T47D (cell line): ENCODE measurements at regions not wholly inside any gene's neighbourhood (a gene's known extent, or its start where the extent isn't known, plus 50 kb on each side); places are given as distances from the start of the nearest gene placed in this dataset.

Experiments
- DNase-seq, 2 experiments: peaks; one replicate each; pipeline versions ENCODE4 v3.0.0 to v3.0.0-alpha.2; 2011 to 2012; ENCODE audit warnings: low read depth in 1 of 2, low spot score in 1 of 2
- JUND ChIP-seq: IDR thresholded peaks from 2 replicates; pipeline ENCODE4 v1.6.1; 2012; ENCODE audit warnings: low read depth
- in situ Hi-C: cut with HindIII; loops from 2 replicates; pipeline ENCODE4 v1.10.0; 2016; ENCODE audit warnings: low sequenced_read_pairs, low pct_unique_long_range_greater_than_20kb

DNA sequence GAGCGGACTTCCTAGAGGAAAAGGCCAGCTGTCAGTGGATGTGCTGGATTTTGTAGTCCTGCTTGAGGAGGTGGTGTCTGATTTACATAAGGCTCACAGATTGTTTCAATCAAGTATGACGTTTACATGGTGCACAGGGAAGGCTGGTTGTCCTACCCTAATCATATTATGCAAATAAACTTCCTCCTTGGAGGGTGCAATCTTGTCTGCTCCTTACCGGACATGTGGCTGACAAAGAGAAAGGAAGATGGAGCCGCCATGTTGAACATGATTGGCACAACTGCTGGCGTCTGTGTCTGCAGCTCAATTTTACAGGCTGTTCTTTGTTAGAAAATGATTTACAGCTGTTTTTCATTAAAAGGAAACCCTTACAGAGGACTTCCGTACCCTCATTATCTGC lies 1656.1 kb downstream of the KCNT2 start:
- no peak for TF ChIP-seq JUND
- no peak for DNase-seq
- in situ Hi-C loops, result no loop called here

- TF ChIP-seq JUND, result no peak
- in situ Hi-C loops, result no loop called here
- no peak for DNase-seq
Measured at GRCh38 chr1:194950584-194950983, 1657.7 kb downstream of the KCNT2 start.

DNA sequence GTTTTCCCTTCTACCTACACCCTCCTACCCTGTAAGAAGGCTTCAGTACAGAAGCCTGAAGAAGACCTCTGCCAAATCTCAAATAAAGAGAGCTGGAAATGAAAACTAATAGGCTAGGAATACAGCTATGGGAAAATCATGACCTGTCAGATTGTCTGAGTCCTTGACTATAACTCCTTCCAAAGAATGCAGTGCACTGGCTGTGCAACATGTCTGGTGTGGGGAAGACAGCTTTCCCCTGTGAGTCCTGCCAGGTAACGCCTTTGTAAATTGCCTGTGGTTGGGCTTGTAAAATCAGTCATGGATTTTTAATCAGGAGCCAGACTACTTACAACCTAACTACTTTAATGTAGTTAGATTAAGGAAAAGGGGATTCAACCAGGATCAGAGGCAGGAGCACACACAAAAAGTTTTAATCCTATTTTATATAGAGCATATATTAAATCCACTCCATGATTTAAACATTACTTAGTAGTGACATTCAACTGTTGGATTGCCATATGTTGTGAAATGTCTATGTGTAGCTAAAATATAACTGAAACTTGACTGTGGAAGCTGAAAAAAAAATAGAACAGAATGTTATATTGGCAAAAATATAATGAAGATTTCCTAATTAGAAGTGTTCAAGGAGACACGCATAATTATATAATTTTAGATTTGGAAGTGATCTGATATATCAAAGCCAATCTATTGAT lies 1667.8 kb downstream of the KCNT2 start:
- TF ChIP-seq JUND, result no peak
- DNase-seq, result peak; percentile 5 to 52
- in situ Hi-C loops, result no loop called here

- no peak for DNase-seq
- no peak for TF ChIP-seq JUND
- in situ Hi-C loops, result no loop called here
Measured at GRCh38 chr1:194935864-194936263, 1672.4 kb downstream of the KCNT2 start.

GRCh38 chr1:194931166-194931565 lies 1677.1 kb downstream of the KCNT2 start:
- DNase-seq, result no peak
- TF ChIP-seq JUND, result no peak
- in situ Hi-C loops, result no loop called here

- no peak for DNase-seq
- no peak for TF ChIP-seq JUND
- in situ Hi-C loops, result no loop called here
Measured at GRCh38 chr1:194930132-194930531, 1678.1 kb downstream of the KCNT2 start.

GRCh38 chr1:194929357-194929756 lies 1678.9 kb downstream of the KCNT2 start:
- TF ChIP-seq JUND, result no peak
- in situ Hi-C loops, result no loop called here
- DNase-seq, result peak in 1 of 2 experiments; percentile 47

- in situ Hi-C loops, result no loop called here
Measured at GRCh38 chr1:194919146-194919545, 1689.1 kb downstream of the KCNT2 start.

GRCh38 chr1:194917769-194918168 lies 1690.5 kb downstream of the KCNT2 start:
- no peak for TF ChIP-seq JUND
- no peak for DNase-seq
- in situ Hi-C loops, result no loop called here

More at GRCh38 chr1:194919146-194919545, 1689.1 kb downstream of the KCNT2 start:
- no peak for DNase-seq
- no peak for TF ChIP-seq JUND

DNA sequence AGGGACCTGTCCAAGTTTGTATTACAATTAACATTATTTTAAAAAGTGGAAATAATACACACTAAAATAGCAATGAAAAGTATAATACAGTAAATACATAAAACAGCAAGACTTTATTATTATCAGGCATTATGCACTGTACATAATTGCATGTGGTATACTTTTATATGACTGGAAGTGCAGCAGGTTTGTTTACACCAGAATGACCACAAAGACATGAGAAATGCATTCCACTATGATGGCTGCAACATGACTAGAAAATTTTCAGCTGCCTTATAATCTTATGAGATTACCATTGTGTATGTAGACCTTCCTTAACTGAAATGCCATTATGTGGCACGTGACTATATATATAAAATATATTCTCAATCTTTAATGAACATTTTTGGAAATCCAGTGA lies 1699.6 kb downstream of the KCNT2 start:
- no peak for DNase-seq
- in situ Hi-C loops, result no loop called here
- no peak for TF ChIP-seq JUND

GRCh38 chr1:194903524-194903923 lies 1704.7 kb downstream of the KCNT2 start:
- DNase-seq, result no peak
- in situ Hi-C loops, result no loop called here
- no peak for TF ChIP-seq JUND

DNA sequence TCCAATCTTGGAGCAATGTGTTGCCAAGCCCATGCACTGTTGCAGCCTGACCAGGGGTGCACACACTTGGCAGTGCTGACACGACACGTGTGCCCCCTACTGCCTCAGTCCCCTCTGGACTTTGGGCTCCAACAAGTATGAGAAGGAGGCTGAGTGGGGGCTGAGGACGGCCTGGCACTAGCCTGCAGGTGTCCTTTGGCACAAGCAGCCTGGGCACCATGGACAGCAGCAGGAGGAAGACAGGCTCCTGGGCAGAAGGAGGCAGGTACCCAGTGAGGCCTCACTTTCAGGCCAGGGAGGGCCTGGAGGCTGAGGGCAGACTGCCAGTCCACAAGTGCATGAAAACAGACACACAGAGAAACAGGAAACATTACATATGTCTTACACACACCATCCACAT lies 1702.9 kb upstream of the B3GALT2 start:
- peak in 1 of 2 experiments; percentile 41 for DNase-seq
- in situ Hi-C loops, result no loop called here
- TF ChIP-seq JUND, result no peak

- no peak for DNase-seq
- in situ Hi-C loops, result no loop called here
Measured at GRCh38 chr1:194870860-194871259, 1684.4 kb upstream of the B3GALT2 start.

GRCh38 chr1:194866153-194866552 lies 1679.7 kb upstream of the B3GALT2 start:
- no peak for TF ChIP-seq JUND
- DNase-seq, result no peak
- in situ Hi-C loops, result no loop called here

More at GRCh38 chr1:194870860-194871259, 1684.4 kb upstream of the B3GALT2 start:
- no peak for TF ChIP-seq JUND
